H1 (cell line): ENCODE measurements at regions not wholly inside any gene's neighbourhood (a gene's known extent, or its start where the extent isn't known, plus 50 kb on each side); places are given as distances from the start of the nearest gene placed in this dataset.

Source experiments
- BCL11A ChIP-seq, 2 experiments: IDR thresholded peaks; one replicate each; pipeline ENCODE4 v1.6.1; 2011; ENCODE audit warnings: low read depth in 2 of 2, low read length in 2 of 2, mild to moderate bottlenecking in 2 of 2
- CHD1 ChIP-seq: IDR thresholded peaks from 2 replicates; pipeline ENCODE4 v1.6.1; 2012; ENCODE audit warnings: low read depth, low read length, improper control_type of control experiment
- CHD7 ChIP-seq: fragments of 300-600 bp; sonication (generic); IDR thresholded peaks from 2 replicates; pipeline ENCODE4 v1.7.1; 2012; ENCODE audit warnings: low read length, moderate library complexity, mild to moderate bottlenecking, inconsistent platforms; ENCODE audit not compliant: insufficient replicate concordance
- CTCF ChIP-seq, 3 experiments: IDR thresholded peaks; 1 replicate in 2 of 3; 2 replicates in 1 of 3; pipeline versions ENCODE4 v1.5.1 to v1.6.1; 2011; ENCODE audit warnings: low read length in 3 of 3, mild to moderate bottlenecking in 3 of 3, inconsistent platforms in 2 of 3, low read depth in 1 of 3, moderate library complexity in 1 of 3; ENCODE audit not compliant: insufficient read depth in 1 of 3; ENCODE audit errors: control extremely low read depth in 1 of 3
- EZH2 ChIP-seq: fragments of 200-600 bp; sonication (generic); IDR thresholded peaks from 2 replicates; pipeline ENCODE4 v1.7.1; 2012; ENCODE audit warnings: low read depth, mild to moderate bottlenecking, moderate library complexity, low read length, inconsistent platforms; ENCODE audit not compliant: severe bottlenecking
- HDAC2 ChIP-seq, 2 experiments: fragments of 300-600 bp in 1 of 2; sonication (generic) in 1 of 2; IDR thresholded peaks; 2 replicates each; pipeline ENCODE4 v1.6.1; 2011 to 2012; ENCODE audit warnings: low read depth in 2 of 2, low read length in 2 of 2, mild to moderate bottlenecking in 2 of 2, moderate library complexity in 2 of 2, borderline replicate concordance in 1 of 2, inconsistent platforms in 1 of 2
- MAX ChIP-seq: IDR thresholded peaks from 2 replicates; pipeline ENCODE4 v1.6.1; 2012; ENCODE audit warnings: inconsistent platforms
- SIX5 ChIP-seq: IDR thresholded peaks from 2 replicates; pipeline ENCODE4 v1.6.1; 2011; ENCODE audit warnings: mild to moderate bottlenecking, low read depth, low read length
- SUZ12 ChIP-seq: fragments of 200-600 bp; sonication (generic); IDR thresholded peaks from 2 replicates; pipeline ENCODE4 v1.6.1; 2012; ENCODE audit warnings: mild to moderate bottlenecking, inconsistent platforms, low read length, moderate library complexity, mixed read lengths

DNA sequence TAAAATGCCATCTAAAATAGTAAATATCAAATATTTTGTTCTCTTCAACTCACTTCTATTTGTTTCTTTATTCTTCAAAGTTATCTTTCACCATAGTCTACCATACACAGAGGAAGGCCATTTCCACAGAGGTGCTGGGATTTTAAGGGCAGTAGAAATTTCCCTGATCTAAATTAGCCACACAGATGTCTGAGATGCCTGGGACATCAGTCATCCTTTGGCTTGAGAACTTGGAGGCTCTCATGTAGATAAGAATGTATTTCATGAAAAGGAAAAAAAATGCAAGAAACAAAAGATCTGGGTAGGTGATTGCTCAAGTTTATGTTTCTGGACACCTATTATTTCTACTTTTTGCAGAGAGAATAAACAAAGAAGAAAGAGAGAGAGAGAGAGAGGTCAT lies 1008.2 kb downstream of the NLGN4X start (continued):
- TF ChIP-seq CHD7 (no peak), SUZ12 (no peak), BCL11A (IDR thresholded peaks at IDR 0.05; ENCODE audit: low read depth in 2 of 2, low read length in 2 of 2) (no peak), CTCF (IDR thresholded peaks at IDR 0.05; ENCODE audit: control extremely low read depth in 1 of 3, insufficient read depth in 1 of 3, low read depth in 1 of 3, low read length in 3 of 3) (no peak), SIX5 (no peak), EZH2 (no peak), HDAC2 (IDR thresholded peaks at IDR 0.05; ENCODE audit: borderline replicate concordance in 1 of 2, low read depth in 2 of 2, low read length in 2 of 2) (no peak), MAX (no peak), CHD1 (no peak)
